ENCODE measurements at regions not wholly inside any gene's neighbourhood (a gene's known extent, or its start where the extent isn't known, plus 50 kb on each side); places are given as distances from the start of the nearest gene placed in this dataset.

DNA sequence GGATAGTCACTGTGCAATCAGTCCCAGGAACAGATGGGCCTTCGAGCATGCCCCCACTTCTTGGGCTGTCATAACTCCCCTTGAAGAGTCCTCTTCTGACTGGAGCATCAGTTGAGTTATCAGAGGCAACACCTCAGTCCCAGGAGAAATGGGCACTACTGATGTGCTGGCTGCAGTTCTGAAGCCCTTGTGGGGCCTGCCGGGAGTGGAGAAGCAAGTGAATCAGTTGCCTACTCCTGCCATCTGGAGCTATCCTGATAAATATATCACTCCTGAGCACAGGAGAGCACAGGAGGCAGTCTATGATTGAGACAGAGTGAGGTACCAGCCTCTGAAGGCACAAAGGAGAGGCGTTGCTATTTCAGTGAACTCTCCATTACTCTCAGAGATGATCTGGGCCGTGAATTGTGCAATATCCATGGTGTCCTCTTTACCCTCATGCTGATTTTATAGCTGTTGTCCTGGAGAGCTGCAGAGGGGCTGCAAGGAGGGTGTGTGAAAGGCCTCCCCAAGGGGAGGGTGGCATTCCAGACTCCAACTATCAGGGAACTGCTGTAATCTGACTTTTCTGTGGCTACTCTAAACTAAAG, 344.2 kb upstream of the ROPN1 start:
- TF ChIP-seq, protein P1, sequence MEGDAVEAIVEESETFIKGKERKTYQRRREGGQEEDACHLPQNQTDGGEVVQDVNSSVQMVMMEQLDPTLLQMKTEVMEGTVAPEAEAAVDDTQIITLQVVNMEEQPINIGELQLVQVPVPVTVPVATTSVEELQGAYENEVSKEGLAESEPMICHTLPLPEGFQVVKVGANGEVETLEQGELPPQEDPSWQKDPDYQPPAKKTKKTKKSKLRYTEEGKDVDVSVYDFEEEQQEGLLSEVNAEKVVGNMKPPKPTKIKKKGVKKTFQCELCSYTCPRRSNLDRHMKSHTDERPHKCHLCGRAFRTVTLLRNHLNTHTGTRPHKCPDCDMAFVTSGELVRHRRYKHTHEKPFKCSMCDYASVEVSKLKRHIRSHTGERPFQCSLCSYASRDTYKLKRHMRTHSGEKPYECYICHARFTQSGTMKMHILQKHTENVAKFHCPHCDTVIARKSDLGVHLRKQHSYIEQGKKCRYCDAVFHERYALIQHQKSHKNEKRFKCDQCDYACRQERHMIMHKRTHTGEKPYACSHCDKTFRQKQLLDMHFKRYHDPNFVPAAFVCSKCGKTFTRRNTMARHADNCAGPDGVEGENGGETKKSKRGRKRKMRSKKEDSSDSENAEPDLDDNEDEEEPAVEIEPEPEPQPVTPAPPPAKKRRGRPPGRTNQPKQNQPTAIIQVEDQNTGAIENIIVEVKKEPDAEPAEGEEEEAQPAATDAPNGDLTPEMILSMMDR (IDR thresholded peaks at IDR 0.05) = no peak
- TF ChIP-seq POLR2A (IDR thresholded peaks at IDR 0.05) (no peak), EP300 (IDR thresholded peaks at IDR 0.05) (no peak)
